H1 (cell line): ENCODE measurements at regions not wholly inside any gene's neighbourhood (a gene's known extent, or its start where the extent isn't known, plus 50 kb on each side); places are given as distances from the start of the nearest gene placed in this dataset.

Source experiments
- TF ChIP-seq, protein P1 (sequence below), 3 experiments: IDR thresholded peaks; 1 replicate in 2 of 3; 2 replicates in 1 of 3; pipeline versions ENCODE4 v1.5.1 to v1.6.1; 2011; ENCODE audit warnings: low read length in 3 of 3, mild to moderate bottlenecking in 3 of 3, inconsistent platforms in 2 of 3, low read depth in 1 of 3, moderate library complexity in 1 of 3; ENCODE audit not compliant: insufficient read depth in 1 of 3; ENCODE audit errors: control extremely low read depth in 1 of 3

DNA sequence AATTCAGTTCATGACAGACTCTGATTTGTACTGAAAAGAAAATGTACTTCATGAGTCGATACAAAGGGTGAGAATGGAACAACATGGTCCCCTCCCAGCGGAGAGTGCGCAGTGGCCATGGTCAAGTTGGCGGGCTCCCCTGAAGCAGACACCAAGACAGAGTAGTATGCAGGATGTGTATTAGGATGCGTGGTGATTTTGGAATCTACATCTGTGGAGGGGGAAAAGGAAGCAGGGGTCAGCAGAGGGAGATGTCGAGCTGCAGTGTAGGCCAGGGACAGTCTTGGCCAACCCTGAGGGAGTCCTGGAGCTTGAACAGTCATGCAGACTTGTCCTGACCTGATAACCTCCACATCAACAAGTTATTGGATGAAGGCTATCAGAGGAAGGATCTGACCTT is 481.0 kb downstream of the OMA1 start (continued):
- TF ChIP-seq, protein P1, sequence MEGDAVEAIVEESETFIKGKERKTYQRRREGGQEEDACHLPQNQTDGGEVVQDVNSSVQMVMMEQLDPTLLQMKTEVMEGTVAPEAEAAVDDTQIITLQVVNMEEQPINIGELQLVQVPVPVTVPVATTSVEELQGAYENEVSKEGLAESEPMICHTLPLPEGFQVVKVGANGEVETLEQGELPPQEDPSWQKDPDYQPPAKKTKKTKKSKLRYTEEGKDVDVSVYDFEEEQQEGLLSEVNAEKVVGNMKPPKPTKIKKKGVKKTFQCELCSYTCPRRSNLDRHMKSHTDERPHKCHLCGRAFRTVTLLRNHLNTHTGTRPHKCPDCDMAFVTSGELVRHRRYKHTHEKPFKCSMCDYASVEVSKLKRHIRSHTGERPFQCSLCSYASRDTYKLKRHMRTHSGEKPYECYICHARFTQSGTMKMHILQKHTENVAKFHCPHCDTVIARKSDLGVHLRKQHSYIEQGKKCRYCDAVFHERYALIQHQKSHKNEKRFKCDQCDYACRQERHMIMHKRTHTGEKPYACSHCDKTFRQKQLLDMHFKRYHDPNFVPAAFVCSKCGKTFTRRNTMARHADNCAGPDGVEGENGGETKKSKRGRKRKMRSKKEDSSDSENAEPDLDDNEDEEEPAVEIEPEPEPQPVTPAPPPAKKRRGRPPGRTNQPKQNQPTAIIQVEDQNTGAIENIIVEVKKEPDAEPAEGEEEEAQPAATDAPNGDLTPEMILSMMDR (IDR thresholded peaks at IDR 0.05; ENCODE audit: control extremely low read depth in 1 of 3, insufficient read depth in 1 of 3, low read depth in 1 of 3, low read length in 3 of 3): peak; percentile 54 to 68 (median 57)
